ENCODE measurements at regions not wholly inside any gene's neighbourhood (a gene's known extent, or its start where the extent isn't known, plus 50 kb on each side); places are given as distances from the start of the nearest gene placed in this dataset.

DNA sequence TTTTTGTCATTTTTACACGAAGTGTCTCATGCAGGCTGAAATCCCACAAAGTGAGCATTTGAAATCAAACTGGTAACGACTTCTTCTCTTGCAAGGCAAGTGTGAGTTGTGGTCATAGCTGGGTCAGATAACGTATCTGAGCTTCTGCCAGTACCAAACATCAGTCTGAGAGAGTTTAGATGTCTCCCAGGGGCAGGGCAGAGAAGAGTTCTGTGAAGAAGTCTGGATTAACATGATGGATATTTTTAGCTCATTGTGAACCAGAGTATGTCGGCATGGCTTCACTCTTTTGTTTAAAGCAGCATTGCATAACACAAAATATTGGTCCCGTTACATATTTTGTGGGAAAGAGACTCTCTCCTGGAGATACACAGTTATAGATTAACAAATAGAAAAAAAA lies 655.5 kb upstream of the KLHL29 start:
- DNase-seq (ENCODE audit: low read depth in 2 of 2) = no peak

DNA sequence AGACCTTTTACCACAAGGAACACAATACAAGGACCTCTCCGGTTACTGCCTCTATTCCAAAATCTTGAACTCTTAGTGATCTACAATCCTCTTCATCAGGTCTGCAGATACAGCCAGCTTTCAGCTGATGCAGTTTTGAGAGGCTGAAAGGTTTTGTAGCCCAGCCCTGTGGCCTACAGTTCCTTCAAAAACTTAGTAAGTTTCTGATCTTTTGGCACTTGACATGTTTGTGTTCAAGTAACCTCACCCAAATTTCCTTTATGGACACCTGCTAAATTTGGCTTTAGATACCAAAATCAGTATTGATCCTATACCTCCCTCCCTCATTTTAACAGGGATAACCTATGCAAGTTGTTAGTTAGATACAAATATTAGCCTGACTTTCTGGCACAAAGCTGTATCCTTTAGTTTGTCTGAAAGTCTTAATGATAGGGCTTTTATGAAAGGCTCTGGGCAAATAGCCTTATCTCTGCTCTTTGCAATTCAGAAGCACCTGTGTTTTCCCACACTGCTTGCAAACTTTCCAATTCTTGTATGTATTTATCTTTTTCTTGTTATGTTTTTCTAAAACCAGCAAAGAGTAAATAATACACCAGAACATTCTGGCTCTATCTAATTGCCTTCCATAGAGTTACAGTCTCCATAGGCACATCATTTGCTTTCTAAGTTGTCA lies 650.5 kb upstream of the KLHL29 start:
- DNase-seq (ENCODE audit: low read depth in 2 of 2) = no peak

GRCh38 chr2:22737144-22737543 lies 647.8 kb upstream of the KLHL29 start:
- DNase-seq (ENCODE audit: low read depth in 2 of 2) = no peak

- DNase-seq (ENCODE audit: low read depth in 2 of 2) = no peak
Observed at GRCh38 chr2:22741216-22741615, 643.8 kb upstream of the KLHL29 start.

- no peak for DNase-seq (ENCODE audit: low read depth in 2 of 2)
Observed at GRCh38 chr2:22748909-22749308, 636.1 kb upstream of the KLHL29 start.

DNA sequence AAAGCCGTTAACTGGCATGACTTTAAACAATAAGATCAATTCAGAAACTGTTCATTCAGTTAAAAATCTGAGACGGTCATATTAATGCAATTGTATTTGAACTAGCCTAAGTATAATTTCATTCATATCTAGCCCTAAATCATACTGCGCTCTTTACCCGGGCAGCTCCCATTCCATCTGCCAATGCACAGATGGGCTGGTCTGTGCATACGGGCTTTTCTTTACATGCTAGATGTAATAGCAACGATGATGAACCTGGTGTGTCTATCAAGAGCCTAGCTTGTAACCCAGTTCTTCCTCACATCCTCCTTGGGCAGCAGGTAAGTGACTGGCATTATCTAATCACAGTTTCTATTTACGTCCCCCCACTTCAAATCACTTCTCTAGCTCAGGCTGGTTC lies 631.5 kb upstream of the KLHL29 start:
- no peak for DNase-seq (ENCODE audit: low read depth in 2 of 2)

- no peak for DNase-seq (ENCODE audit: low read depth in 2 of 2)
Observed at GRCh38 chr2:22756276-22757043, 628.5 kb upstream of the KLHL29 start.

DNA sequence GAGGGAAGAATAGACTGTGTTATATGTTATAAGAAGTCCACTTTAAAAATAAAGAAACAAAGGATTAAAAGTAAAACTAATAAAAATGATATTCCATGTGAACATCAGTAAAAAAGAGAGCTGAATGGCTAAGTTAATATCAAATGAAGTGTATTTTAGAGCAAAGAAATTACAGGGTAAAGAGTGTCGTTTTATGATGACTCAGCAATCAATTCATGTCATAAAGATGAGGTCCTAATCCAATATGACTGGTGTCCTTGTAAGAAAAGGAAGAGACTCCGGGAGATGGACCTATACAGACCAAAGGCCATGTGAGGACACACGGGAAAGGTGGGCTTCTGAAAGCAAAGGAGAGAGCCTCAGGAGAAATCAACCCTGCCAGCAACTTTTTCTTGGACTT lies 615.5 kb upstream of the KLHL29 start:
- no peak for DNase-seq (ENCODE audit: low read depth in 2 of 2)

DNA sequence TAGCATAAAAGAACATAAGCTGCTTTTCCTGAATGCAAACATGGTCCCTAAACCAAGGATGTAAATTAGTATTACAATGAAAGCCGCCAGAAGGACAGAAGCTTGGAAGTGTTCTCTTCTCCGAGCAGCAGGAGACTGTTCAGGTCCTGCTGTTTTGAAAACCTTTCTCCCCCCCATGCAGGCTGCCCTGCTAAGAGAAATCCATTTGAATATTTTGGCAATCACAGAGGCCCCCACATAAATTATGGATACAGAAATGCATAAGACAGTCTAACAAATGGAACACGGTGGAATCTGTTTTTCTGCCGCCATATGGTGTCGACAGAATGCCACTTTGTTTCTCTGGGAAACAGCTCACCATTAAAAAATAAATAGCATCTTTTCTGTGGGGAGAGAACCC lies 600.4 kb upstream of the KLHL29 start:
- DNase-seq (ENCODE audit: low read depth in 2 of 2) = no peak

DNA sequence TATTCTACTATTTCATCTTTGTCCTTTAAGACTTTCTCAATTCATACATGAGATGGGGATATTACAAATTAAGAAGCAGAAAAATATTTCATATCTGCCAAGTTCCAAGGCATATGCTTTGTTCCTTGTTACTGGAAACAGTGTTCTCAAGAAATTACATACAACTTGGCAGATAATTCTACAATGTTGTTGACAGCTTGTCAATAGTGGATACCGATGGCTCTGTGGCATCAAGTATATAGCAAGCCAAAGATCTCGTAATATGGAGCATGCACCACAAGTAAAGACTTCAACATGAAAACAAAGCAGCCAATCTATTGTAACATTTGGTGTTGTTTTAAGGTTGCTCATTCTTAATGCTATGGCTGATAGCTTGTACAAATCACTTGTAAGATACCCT lies 598.2 kb upstream of the KLHL29 start:
- DNase-seq (ENCODE audit: low read depth in 2 of 2) = no peak

- no peak for DNase-seq (ENCODE audit: low read depth in 2 of 2)
Observed at GRCh38 chr2:22787745-22788144, 597.2 kb upstream of the KLHL29 start.

GRCh38 chr2:22788749-22789327 lies 596.1 kb upstream of the KLHL29 start:
- no peak for DNase-seq (ENCODE audit: low read depth in 2 of 2)

- DNase-seq (ENCODE audit: low read depth in 2 of 2) = no peak
Observed at GRCh38 chr2:22795287-22795866, 589.6 kb upstream of the KLHL29 start.

GRCh38 chr2:22798386-22798785 lies 586.6 kb upstream of the KLHL29 start:
- DNase-seq (ENCODE audit: low read depth in 2 of 2) = no peak

- DNase-seq (ENCODE audit: low read depth in 2 of 2) = no peak
Observed at GRCh38 chr2:22800412-22800811, 584.6 kb upstream of the KLHL29 start.

GRCh38 chr2:22801071-22801470 lies 583.9 kb upstream of the KLHL29 start:
- DNase-seq (ENCODE audit: low read depth in 2 of 2) = no peak

DNA sequence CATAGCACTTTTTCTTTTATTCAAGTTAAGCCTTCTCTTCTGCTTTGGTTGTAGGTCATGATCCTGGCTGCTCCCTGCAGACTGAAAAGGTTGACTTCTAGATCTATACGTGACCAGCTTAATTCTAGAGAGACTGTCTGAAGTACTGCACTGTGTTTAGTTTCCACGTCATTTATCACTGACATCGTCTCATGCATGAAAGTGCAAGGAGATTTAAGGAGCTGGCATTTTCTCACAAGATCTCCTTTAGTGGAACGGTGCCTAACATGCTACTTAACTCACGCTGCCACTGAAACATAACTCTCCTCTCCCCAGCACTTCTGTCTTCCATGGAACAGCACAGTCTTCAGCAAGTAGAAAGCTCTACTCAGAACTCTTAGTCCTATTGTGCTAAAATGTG lies 583.0 kb upstream of the KLHL29 start:
- DNase-seq (ENCODE audit: low read depth in 2 of 2) = no peak

DNA sequence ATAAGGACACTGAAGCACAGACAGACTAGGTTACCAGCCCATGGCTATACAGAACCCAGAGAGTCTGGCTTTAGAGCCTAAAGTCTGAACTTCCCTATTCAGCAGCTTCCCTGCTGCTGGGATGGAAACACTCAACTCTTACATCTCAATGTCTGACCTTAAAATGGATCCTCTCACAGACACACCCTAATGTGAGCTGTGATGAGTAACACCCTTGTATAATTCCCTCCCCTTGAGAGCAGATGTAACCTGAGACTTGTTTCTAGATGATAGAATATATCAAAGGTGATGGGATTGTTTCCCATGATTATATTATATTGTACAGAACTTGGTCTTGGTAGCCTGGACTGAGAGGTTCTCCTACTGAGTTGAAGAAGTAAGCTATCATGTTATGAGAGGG lies 577.1 kb upstream of the KLHL29 start:
- DNase-seq (ENCODE audit: low read depth in 2 of 2) = no peak

DNA sequence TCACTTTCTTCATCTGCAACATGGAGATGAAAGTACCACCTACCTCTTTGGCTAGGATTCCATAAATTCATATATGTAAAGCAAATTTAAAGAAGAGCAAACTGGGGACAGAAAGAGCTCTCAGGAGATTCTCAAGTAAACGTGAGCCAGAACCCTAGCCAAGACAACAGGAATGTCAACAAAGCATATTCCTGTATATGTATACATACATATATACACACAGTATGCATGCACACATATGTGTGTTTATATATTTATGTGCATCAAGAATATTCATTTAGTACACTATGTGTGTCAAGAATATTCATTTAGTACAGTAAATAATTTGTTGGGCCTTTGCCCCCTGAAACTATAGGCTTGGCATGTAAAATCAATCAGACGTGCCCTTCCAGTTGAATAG lies 574.4 kb upstream of the KLHL29 start:
- DNase-seq (ENCODE audit: low read depth in 2 of 2) = no peak

DNA sequence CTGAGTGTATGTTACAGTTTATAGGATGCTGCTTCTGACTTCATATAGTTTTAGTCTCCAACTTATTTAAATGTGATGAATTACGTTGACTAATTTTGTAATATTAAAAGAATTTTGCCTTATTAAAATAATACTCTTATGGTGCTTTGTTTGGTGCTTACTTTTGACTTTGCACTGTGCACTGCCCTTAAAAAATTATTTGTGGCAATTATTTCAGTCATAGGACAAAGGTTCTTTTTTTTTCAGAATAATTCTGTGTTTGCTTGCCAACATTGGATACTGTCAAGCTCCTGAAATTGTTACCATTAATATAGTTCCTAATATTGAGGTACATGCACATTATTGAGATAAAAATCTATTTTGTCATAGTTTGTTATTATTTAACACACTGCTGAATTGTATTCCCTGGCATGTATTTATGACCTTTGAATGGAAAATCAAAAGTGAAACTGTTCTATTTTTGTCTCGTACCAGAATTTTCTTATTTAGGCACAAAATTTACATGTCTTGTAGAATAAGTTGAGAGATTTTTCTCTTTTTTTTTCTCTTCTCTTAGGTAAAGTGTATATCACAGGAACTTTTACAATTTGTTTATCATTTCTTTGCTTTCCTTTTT lies 572.8 kb upstream of the KLHL29 start:
- DNase-seq (ENCODE audit: low read depth in 2 of 2) = no peak

DNA sequence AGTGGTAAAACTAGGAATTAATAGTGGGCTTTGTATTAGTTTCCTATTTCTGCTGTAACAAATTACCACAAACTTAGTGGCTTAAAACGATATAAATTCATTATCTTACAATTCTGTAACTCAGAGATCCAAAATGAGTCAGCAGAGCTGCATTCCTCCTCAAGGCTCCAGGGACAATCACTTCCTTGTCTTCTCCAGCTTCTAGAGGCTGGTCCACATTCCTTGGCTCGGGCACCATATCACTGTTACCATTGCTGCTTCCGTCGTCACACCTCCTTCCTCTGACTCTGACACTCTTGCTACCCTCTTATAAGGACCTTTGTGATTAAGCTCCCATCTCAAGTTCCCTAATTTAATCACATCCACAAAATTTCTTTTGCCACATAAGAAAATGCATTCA lies 567.8 kb upstream of the KLHL29 start:
- DNase-seq (ENCODE audit: low read depth in 2 of 2) = no peak

DNA sequence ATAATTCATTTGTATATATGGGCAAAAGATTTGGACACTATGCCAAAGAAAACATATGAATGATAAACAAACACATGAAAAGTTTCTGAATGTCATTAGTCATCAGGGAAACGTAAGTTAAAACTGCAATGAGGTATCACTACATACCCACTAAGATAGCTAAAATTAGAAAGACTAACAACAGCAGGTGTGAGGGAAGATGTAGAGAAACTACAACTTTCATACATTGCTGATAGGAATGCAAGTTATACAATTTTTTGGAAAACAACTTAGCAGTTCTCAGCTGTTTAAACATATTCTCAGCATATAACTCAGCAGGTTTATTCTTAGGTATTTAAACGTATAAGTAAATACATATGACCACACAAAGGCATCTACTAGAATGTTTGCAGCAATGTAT lies 563.5 kb upstream of the KLHL29 start:
- no peak for DNase-seq (ENCODE audit: low read depth in 2 of 2)
